ENCODE measurements at regions not wholly inside any gene's neighbourhood (a gene's known extent, or its start where the extent isn't known, plus 50 kb on each side); places are given as distances from the start of the nearest gene placed in this dataset.
"Not testable (repeated sequence)": the region's sequence is repeated elsewhere in the genome, so short reads cannot be mapped to it uniquely, and the experiment has no call there.

DNA sequence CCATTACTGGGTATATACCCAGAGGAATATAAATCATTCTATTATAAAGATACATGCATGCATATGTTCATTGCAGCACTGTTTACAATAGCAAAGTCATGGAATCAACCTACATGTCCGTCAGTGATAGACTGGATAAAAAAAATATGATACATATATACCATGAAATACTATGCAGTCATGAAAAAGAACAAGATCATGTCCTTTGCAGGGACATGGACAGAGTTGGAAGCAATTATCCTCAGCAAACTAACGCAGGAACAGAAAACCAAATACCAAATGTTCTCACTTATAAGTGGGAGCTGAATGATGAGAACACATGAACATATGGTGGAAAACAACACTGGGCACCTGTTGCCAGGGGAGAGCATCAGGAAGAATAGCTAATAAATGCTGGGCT, 88.4 kb upstream of the ZNF92 start:
- not testable (repeated sequence) for TF ChIP-seq ZC3H10, ZNF8, GLIS3, SNAI2 (CRISPR knock-in tag; IDR thresholded peaks at IDR 0.05)
- TF ChIP-seq, protein P1, sequence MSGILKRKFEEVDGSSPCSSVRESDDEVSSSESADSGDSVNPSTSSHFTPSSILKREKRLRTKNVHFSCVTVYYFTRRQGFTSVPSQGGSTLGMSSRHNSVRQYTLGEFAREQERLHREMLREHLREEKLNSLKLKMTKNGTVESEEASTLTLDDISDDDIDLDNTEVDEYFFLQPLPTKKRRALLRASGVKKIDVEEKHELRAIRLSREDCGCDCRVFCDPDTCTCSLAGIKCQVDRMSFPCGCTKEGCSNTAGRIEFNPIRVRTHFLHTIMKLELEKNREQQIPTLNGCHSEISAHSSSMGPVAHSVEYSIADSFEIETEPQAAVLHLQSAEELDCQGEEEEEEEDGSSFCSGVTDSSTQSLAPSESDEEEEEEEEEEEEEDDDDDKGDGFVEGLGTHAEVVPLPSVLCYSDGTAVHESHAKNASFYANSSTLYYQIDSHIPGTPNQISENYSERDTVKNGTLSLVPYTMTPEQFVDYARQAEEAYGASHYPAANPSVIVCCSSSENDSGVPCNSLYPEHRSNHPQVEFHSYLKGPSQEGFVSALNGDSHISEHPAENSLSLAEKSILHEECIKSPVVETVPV (CRISPR knock-in tag; IDR thresholded peaks at IDR 0.05), result not testable (repeated sequence)

Measured in SK-N-SH treated with all-trans-retinoic acid at 6 μM for 48 hours (cell line).